Glutamatergic neuron (in vitro differentiated cells): ENCODE measurements at regions not wholly inside any gene's neighbourhood (a gene's known extent, or its start where the extent isn't known, plus 50 kb on each side); places are given as distances from the start of the nearest gene placed in this dataset.

ENCODE experiments used
- DNase-seq: peaks from one replicate; pipeline ENCODE4 v3.0.0; 2022
- H3K27ac Mint-ChIP-seq: one replicate; pipeline ENCODE4 v1.8.0; 2020; ENCODE audit warnings: mild to moderate bottlenecking, mixed read lengths, inconsistent platforms; ENCODE audit not compliant: unreplicated experiment
- H3K27me3 Mint-ChIP-seq: one replicate; pipeline ENCODE4 v1.8.0; 2020; ENCODE audit warnings: mild to moderate bottlenecking, moderate library complexity, mixed read lengths, inconsistent platforms; ENCODE audit not compliant: unreplicated experiment
- H3K36me3 Mint-ChIP-seq: one replicate; pipeline ENCODE4 v1.8.0; 2020; ENCODE audit warnings: mild to moderate bottlenecking, mixed read lengths, inconsistent platforms; ENCODE audit not compliant: unreplicated experiment
- H3K4me1 Mint-ChIP-seq: one replicate; pipeline ENCODE4 v1.8.0; 2020; ENCODE audit warnings: mild to moderate bottlenecking, low read depth, mixed read lengths, inconsistent platforms; ENCODE audit not compliant: unreplicated experiment
- H3K4me3 Mint-ChIP-seq: one replicate; pipeline ENCODE4 v1.8.0; 2020; ENCODE audit warnings: mild to moderate bottlenecking, mixed read lengths, inconsistent platforms; ENCODE audit not compliant: unreplicated experiment
- H3K9me3 Mint-ChIP-seq: one replicate; pipeline ENCODE4 v1.8.0; 2020; ENCODE audit warnings: mild to moderate bottlenecking, moderate library complexity, mixed read lengths, inconsistent platforms; ENCODE audit not compliant: unreplicated experiment
- CTCF ChIP-seq: fragments of 200-600 bp; sonication (generic); IDR thresholded peaks from one replicate; pipeline ENCODE4 v1.5.0; 2021; ENCODE audit not compliant: partially characterized antibody, unreplicated experiment

GRCh38 chr21:24634749-24635148 is 972.5 kb downstream of the MRPL39 start:
- no peak overlapping the region for H3K4me3 Mint-ChIP-seq
- DNase-seq = no peak
- no peaks in the 10 kb centered on the region for H3K9me3 Mint-ChIP-seq
- H3K36me3 Mint-ChIP-seq = no peaks in the 10 kb centered on the region
- no peaks in the 10 kb centered on the region for H3K27me3 Mint-ChIP-seq
- no peak overlapping the region for H3K27ac Mint-ChIP-seq
- no peaks in the 10 kb centered on the region for H3K4me1 Mint-ChIP-seq
- no peak for TF ChIP-seq CTCF

GRCh38 chr21:24628536-24628935 is 978.7 kb downstream of the MRPL39 start:
- Mint-ChIP-seq H3K4me1 (no peaks in the 10 kb centered on the region), H3K9me3 (no peaks in the 10 kb centered on the region), H3K36me3 (no peaks in the 10 kb centered on the region), H3K4me3 (no peak overlapping the region), H3K27ac (no peak overlapping the region), H3K27me3 (no peaks in the 10 kb centered on the region)
- TF ChIP-seq CTCF = no peak
- no peak for DNase-seq

GRCh38 chr21:24628046-24628445 is 979.2 kb downstream of the MRPL39 start:
- TF ChIP-seq CTCF = no peak
- no peaks in the 10 kb centered on the region for H3K4me1 Mint-ChIP-seq
- H3K4me3 Mint-ChIP-seq = no peak overlapping the region
- no peaks in the 10 kb centered on the region for H3K9me3 Mint-ChIP-seq
- H3K27ac Mint-ChIP-seq = no peak overlapping the region
- no peak for DNase-seq
- H3K27me3 Mint-ChIP-seq = no peaks in the 10 kb centered on the region
- H3K36me3 Mint-ChIP-seq = no peaks in the 10 kb centered on the region

- Mint-ChIP-seq H3K27me3 (peaks cover 3% of the 10 kb centered on the region), H3K36me3 (peaks cover 9% of the 10 kb centered on the region), H3K4me1 (no peaks in the 10 kb centered on the region), H3K27ac (no peak overlapping the region), H3K4me3 (no peak overlapping the region), H3K9me3 (peaks cover 6% of the 10 kb centered on the region)
- TF ChIP-seq CTCF = no peak
- DNase-seq = no peak
These were observed 989.5 kb downstream of the MRPL39 start for GRCh38 chr21:24617819-24618218.

- no peak for DNase-seq
- Mint-ChIP-seq H3K27ac (no peak overlapping the region), H3K4me1 (no peaks in the 10 kb centered on the region), H3K27me3 (no peaks in the 10 kb centered on the region), H3K4me3 (no peak overlapping the region), H3K36me3 (no peaks in the 10 kb centered on the region), H3K9me3 (no peaks in the 10 kb centered on the region)
- no peak for TF ChIP-seq CTCF
These were observed 1013.2 kb downstream of the MRPL39 start for GRCh38 chr21:24594082-24594481.
